Glomerular endothelial cell (primary cell): ENCODE measurements at regions not wholly inside any gene's neighbourhood (a gene's known extent, or its start where the extent isn't known, plus 50 kb on each side); places are given as distances from the start of the nearest gene placed in this dataset.

ENCODE experiments used
- DNase-seq: peaks from one replicate; pipeline ENCODE4 v3.0.0-alpha.2; 2011; ENCODE audit warnings: low read depth, low spot score; ENCODE audit errors: extremely low read depth

DNA sequence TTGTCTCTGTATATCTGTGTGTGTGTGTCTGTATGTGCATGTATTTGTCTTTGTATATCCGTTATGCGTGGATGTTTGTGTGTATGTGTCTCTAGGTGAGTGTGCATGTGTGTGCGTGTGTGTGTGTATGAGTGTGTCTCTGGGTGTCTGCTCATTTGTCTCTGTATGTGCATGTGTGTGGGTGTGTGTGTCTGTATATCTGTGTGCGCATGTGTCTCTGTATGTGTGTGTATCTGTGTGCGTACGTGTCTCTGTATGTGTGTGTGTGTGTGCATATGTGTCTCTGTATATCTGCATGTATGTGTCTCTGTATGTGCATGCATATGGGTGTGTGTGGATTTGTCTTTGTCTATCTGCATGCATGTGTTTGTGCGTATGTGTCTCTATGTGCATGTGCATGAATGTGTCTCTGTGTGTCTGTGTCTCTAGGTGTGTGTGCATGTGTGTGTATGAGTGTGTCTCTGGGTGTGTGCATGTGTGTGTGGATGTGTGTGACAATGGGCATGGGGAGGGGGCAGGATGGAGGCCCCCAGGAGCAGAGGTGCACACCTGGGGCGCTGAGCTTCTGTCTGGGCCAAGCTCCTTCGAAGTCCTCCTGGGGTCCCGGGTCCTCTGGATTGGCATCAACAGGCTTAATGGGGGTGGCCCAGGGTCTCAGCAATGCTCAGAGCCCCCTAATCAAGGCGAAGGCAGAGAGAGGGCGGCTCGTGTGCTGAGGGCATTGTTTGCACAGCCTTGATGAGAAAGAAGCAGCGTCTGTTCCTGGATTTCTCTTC is 373.4 kb upstream of the IRX4 start:
- DNase-seq = no peak

GRCh38 chr5:2254880-2255750 is 372.4 kb upstream of the IRX4 start:
- no peak for DNase-seq

GRCh38 chr5:2254406-2254805 is 371.7 kb upstream of the IRX4 start:
- DNase-seq = no peak

GRCh38 chr5:2253040-2253975 is 370.6 kb upstream of the IRX4 start:
- DNase-seq = no peak

GRCh38 chr5:2251751-2252150 is 369.0 kb upstream of the IRX4 start:
- no peak for DNase-seq

GRCh38 chr5:2251298-2251697 is 368.6 kb upstream of the IRX4 start:
- DNase-seq = no peak

GRCh38 chr5:2250365-2250950 is 367.7 kb upstream of the IRX4 start:
- no peak for DNase-seq

DNA sequence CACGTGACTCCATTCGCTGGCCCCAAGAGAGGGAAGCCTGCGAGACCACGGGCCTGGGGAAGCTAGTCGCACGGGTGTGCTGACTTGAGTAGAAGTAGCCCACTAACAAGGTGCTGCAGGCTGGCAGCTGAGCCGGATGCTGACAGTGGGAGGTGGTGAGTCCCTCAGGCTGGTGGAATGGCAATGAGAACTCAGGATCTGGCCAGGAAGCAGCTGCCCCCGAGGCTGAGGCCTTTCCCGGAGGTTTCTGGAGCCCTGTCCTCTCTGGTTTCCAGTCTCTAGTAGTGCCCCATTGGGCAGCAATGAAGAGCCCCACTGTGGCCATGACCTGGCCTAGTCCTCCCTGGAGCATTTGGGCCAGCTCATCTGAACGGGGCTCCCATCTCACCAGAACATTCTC is 366.7 kb upstream of the IRX4 start:
- DNase-seq = no peak

DNA sequence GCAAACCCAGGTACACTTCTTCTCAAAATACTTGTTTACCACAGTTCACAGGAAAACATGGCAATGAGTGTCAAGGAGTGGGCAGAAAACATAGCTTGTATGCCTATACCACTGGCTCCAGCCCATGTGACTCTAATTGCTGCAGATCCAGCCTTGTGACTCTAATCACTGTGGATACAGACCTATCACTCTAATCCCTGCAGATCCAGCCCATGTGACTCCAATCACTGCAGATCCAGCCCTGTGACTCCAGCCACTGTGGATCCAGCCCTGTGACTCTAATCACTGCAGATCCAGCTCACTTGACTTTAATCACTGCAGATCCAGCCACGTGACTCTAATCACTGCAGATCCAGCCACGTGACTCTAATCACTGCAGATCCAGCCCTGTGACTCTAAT is 366.3 kb upstream of the IRX4 start:
- no peak for DNase-seq

DNA sequence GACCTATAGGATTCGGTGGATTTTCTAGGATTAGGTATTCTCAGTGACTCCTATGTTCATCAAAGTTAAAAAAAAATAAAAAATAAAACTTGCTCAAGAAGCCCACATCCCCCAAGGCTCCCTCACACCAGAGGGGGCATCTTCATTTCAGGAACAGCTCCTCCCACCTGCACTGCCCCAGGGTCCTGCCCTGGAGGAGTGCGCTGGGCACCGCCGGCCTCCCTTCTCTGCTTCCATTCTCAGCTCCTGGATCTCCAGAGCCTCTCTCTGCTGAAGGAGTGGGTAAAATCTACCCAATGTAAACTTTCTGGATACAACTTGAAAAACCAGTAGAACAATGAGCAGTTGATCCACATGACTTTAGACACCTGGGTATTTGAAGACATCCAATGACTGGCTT is 359.8 kb upstream of the IRX4 start:
- DNase-seq = no peak

- no peak for DNase-seq
Observed at GRCh38 chr5:2241842-2242241, 359.1 kb upstream of the IRX4 start.

DNA sequence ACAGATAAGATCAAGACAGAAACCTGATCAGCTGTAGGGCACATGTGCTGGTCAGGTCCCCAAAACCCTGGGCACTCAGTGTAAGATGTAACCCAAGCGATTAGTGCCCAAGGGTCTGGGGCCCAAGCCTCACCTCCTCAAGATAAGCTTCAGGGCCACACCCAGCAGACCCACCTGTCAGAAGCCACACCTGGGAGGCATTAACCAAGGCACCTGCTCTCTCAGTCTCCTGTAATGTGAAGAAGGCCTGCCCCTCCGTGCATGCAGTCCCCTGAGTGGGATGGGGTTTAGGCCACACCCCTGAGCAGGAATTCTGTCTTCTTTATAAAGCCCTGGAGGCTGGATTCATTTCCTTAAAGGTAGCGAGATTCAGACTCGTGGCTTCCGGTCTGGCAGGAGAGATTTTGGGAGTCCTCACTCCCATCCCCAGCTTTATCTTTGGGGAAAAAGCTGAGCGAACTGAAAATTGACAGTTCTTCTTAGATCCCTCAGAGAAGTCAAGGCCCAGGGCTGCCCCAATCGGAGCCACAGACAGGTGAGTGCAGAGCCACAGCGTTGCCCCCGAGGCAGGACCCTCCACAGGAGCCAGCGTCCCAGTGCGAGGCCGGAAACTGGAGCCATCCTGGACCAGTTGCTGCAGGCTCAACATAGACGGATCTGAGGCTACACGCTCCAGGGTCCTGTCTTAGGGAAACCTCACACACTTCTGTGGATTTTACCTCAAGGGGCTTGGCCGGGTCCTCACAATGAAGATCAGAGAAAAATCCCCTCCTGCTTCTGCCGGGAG is 357.6 kb upstream of the IRX4 start:
- no peak for DNase-seq

- DNase-seq = no peak
Observed at GRCh38 chr5:2239201-2239910, 356.6 kb upstream of the IRX4 start.

DNA sequence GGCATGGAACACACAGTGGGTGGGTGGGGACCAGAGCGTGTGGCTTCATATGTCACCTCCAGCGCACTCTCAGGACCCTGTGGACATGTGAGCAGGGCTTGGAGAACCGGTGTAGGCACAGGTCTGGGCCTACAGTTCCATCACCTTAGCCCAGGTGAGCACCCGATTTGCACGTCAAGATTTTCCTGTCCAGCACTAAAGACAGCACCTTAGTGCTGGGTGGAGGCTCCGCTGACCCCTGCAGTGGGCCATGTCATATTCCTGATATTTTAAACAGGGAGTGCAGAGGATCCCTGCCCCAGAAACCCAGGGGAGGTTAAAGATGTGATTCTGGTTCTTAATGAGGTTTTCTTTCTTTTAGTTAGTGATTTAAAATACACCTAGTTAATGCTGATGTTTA is 356.0 kb upstream of the IRX4 start:
- no peak for DNase-seq

DNA sequence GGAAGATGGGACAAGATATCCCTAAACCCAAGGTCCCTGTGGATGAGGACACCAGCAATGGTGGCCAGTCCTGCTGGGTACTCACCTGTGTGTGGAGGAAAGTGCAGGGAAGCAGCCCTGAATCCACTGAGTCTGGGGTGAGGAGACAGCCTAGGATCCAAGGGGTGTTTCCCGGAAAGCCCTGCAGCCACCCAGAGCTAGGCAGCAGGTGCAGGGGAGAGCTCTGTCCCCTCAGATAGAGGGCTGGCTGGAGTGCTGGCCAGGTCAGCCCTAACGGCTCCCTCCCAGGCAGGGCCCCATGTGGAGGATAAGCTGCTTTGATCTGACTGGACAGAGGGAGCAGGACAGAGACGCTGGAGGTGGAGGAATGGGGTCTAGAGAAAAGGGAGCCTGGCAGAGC is 344.7 kb upstream of the IRX4 start:
- no peak for DNase-seq

DNA sequence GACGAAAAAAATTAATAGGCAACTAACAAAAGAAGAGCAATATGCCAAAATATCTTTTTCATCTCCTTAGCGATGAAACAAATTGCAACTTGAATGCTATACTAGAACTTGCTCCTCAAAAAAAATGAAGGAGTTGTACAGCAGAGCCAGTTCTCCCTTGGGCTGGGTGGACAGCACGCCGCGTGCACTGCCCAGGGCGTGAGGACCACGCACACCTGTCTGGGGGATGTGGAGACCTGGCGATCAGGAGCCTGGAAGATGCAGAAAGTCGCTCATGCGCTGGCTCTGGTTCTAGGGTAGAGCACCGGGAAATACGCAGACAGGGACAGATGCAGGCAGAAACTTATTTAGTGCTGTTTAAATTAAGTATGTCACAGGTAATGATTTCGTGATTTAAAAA is 342.0 kb upstream of the IRX4 start:
- DNase-seq = no peak

GRCh38 chr5:2223303-2223702 is 340.6 kb upstream of the IRX4 start:
- DNase-seq = no peak

- DNase-seq = no peak
Observed at GRCh38 chr5:2222246-2222992, 339.7 kb upstream of the IRX4 start.

GRCh38 chr5:2221450-2221849 is 338.7 kb upstream of the IRX4 start:
- no peak for DNase-seq
